ENCODE measurements at regions not wholly inside any gene's neighbourhood (a gene's known extent, or its start where the extent isn't known, plus 50 kb on each side); places are given as distances from the start of the nearest gene placed in this dataset.

- no peak for TF ChIP-seq CTCF (conservative IDR thresholded peaks at IDR 0.05; ENCODE audit: low read length)
- TF ChIP-seq EZH2phosphoT487 (IDR thresholded peaks at IDR 0.05; ENCODE audit: borderline replicate concordance): no peak
Measured at GRCh38 chr2:194526121-194526520, 1130.9 kb upstream of the SLC39A10 start.
